H1 (cell line): ENCODE measurements at regions not wholly inside any gene's neighbourhood (a gene's known extent, or its start where the extent isn't known, plus 50 kb on each side); places are given as distances from the start of the nearest gene placed in this dataset.

Experiments used
- CEBPB ChIP-seq: IDR thresholded peaks from 2 replicates; pipeline ENCODE4 v1.6.1; 2012; ENCODE audit warnings: low read depth, low read length
- EZH2 ChIP-seq: fragments of 200-600 bp; sonication (generic); IDR thresholded peaks from 2 replicates; pipeline ENCODE4 v1.7.1; 2012; ENCODE audit warnings: low read depth, mild to moderate bottlenecking, moderate library complexity, low read length, inconsistent platforms; ENCODE audit not compliant: severe bottlenecking
- GTF2F1 ChIP-seq: IDR thresholded peaks from 2 replicates; pipeline ENCODE4 v1.6.1; 2012; ENCODE audit warnings: low read depth, low read length, improper control_type of control experiment, borderline replicate concordance
- JUND ChIP-seq: IDR thresholded peaks from 2 replicates; pipeline ENCODE4 v1.6.1; 2011; ENCODE audit warnings: mild to moderate bottlenecking, improper control_type of control experiment, low read length
- KDM4A ChIP-seq: IDR thresholded peaks from one replicate; pipeline ENCODE4 v1.7.1; 2012; ENCODE audit warnings: low read depth, mild to moderate bottlenecking, moderate library complexity, low read length, inconsistent platforms; ENCODE audit not compliant: severe bottlenecking
- PHF8 ChIP-seq: fragments of 200-600 bp; sonication (generic); conservative IDR thresholded peaks from 2 replicates; pipeline ENCODE4 v1.7.1; 2012; ENCODE audit warnings: low read depth, mild to moderate bottlenecking, inconsistent platforms, low read length, moderate library complexity
- POLR2AphosphoS5 ChIP-seq: IDR thresholded peaks from 2 replicates; pipeline ENCODE4 v1.6.1; 2011; ENCODE audit warnings: low read depth, low read length
- POU5F1 ChIP-seq: IDR thresholded peaks from 2 replicates; pipeline ENCODE4 v1.6.1; 2011; ENCODE audit warnings: low read depth, mild to moderate bottlenecking, low read length, moderate library complexity
- RAD21 ChIP-seq, 2 experiments: IDR thresholded peaks in 1 of 2; conservative IDR thresholded peaks in 1 of 2; 2 replicates each; pipeline ENCODE4 v1.6.1; 2011; ENCODE audit warnings: low read depth in 2 of 2, low read length in 2 of 2, improper control_type of control experiment in 1 of 2, inconsistent platforms in 1 of 2, mild to moderate bottlenecking in 1 of 2, moderate library complexity in 1 of 2
- TCF12 ChIP-seq: IDR thresholded peaks from 2 replicates; pipeline ENCODE4 v1.6.1; 2011; ENCODE audit warnings: low read depth, mild to moderate bottlenecking, low read length
- TF ChIP-seq, protein P1 (sequence below), 3 experiments: IDR thresholded peaks; 1 replicate in 2 of 3; 2 replicates in 1 of 3; pipeline versions ENCODE4 v1.5.1 to v1.6.1; 2011; ENCODE audit warnings: low read length in 3 of 3, mild to moderate bottlenecking in 3 of 3, inconsistent platforms in 2 of 3, low read depth in 1 of 3, moderate library complexity in 1 of 3; ENCODE audit not compliant: insufficient read depth in 1 of 3; ENCODE audit errors: control extremely low read depth in 1 of 3
- TF ChIP-seq, protein P2 (sequence below): IDR thresholded peaks from 2 replicates; pipeline ENCODE4 v1.6.1; 2012; ENCODE audit warnings: inconsistent platforms

DNA sequence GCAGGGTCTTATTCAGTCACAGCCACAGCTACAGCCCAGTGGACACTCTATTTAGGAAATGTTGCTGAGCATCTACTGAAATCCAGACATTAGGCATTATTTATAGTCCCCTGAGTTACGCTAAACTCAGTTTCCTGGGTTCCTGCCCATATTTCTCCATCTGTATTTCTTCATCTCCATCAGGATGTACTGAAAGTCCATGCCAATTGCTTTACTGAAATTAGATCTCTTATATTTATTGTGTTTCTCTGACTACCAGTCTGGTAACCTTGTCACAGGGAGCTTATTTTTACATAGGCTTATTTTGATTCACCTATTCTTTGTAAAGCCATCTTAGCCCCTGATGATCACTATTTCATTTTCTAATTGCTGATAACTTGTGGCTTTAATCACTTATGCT lies 223.9 kb downstream of the TLE3 start:
- TF ChIP-seq, protein P1, sequence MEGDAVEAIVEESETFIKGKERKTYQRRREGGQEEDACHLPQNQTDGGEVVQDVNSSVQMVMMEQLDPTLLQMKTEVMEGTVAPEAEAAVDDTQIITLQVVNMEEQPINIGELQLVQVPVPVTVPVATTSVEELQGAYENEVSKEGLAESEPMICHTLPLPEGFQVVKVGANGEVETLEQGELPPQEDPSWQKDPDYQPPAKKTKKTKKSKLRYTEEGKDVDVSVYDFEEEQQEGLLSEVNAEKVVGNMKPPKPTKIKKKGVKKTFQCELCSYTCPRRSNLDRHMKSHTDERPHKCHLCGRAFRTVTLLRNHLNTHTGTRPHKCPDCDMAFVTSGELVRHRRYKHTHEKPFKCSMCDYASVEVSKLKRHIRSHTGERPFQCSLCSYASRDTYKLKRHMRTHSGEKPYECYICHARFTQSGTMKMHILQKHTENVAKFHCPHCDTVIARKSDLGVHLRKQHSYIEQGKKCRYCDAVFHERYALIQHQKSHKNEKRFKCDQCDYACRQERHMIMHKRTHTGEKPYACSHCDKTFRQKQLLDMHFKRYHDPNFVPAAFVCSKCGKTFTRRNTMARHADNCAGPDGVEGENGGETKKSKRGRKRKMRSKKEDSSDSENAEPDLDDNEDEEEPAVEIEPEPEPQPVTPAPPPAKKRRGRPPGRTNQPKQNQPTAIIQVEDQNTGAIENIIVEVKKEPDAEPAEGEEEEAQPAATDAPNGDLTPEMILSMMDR (IDR thresholded peaks at IDR 0.05; ENCODE audit: control extremely low read depth in 1 of 3, insufficient read depth in 1 of 3, low read depth in 1 of 3, low read length in 3 of 3): no peak
- TF ChIP-seq EZH2 (no peak), PHF8 (no peak), POU5F1 (no peak), GTF2F1 (no peak), POLR2AphosphoS5 (no peak), JUND (no peak), RAD21 (IDR thresholded peaks at IDR 0.05 in 1 of 2, conservative IDR thresholded peaks at IDR 0.05 in 1 of 2; ENCODE audit: low read depth in 2 of 2, low read length in 2 of 2) (no peak), KDM4A (no peak), CEBPB (no peak), TCF12 (no peak)
- TF ChIP-seq, protein P2, sequence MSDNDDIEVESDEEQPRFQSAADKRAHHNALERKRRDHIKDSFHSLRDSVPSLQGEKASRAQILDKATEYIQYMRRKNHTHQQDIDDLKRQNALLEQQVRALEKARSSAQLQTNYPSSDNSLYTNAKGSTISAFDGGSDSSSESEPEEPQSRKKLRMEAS: no peak
